GM20000 (cell line): ENCODE measurements at regions not wholly inside any gene's neighbourhood (a gene's known extent, or its start where the extent isn't known, plus 50 kb on each side); places are given as distances from the start of the nearest gene placed in this dataset.

Experiments
- DNase-seq: peaks from one replicate; pipeline ENCODE4 v3.0.0; 2012; ENCODE audit warnings: low spot score
- TF ChIP-seq, protein P1 (sequence below): IDR thresholded peaks from 2 replicates; pipeline ENCODE4 v1.5.1; 2012; ENCODE audit warnings: mild to moderate bottlenecking, control low read depth; ENCODE audit errors: extremely low read depth, missing control alignments

DNA sequence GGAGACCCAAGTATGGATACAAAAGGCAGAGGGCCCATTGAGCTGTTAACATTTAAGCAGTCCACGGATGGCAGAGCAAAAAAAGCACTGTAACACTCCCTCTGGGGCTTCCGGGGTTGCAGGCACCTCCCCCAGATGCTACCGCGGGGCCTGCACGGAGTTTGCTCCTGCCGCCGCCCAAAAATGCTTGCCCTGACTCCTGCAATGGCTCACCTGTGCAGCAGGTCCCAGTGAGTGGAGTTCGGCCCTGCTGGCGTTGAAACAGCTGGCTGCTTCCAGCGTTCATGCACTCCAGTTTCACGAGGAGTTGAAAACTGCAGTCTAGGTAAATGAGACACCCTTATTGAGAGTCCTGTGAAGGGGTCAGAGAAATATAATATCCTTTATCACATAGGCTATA, 832.8 kb downstream of the NCAM2 start:
- TF ChIP-seq, protein P1, sequence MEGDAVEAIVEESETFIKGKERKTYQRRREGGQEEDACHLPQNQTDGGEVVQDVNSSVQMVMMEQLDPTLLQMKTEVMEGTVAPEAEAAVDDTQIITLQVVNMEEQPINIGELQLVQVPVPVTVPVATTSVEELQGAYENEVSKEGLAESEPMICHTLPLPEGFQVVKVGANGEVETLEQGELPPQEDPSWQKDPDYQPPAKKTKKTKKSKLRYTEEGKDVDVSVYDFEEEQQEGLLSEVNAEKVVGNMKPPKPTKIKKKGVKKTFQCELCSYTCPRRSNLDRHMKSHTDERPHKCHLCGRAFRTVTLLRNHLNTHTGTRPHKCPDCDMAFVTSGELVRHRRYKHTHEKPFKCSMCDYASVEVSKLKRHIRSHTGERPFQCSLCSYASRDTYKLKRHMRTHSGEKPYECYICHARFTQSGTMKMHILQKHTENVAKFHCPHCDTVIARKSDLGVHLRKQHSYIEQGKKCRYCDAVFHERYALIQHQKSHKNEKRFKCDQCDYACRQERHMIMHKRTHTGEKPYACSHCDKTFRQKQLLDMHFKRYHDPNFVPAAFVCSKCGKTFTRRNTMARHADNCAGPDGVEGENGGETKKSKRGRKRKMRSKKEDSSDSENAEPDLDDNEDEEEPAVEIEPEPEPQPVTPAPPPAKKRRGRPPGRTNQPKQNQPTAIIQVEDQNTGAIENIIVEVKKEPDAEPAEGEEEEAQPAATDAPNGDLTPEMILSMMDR: no peak
- DNase-seq: no peak

DNA sequence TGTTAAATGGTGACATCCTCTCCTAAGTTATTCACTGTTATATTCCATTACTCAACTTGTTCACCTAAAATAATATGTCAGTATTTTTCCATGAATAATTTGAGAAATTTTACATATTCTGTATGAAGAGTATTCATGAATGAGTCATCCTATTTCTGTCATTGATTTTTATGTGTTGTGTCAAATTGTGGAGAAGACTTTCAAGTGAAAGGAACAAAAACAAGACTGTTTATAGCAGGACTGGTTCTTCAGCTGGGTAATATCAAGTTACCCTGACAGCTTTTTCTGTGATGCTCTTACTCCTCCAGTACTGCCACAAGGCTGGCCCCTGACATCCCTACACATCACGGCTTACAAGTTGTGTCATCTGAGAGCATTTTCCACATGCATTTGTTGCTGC, 847.7 kb downstream of the NCAM2 start:
- TF ChIP-seq, protein P1: no peak
- no peak for DNase-seq

DNA sequence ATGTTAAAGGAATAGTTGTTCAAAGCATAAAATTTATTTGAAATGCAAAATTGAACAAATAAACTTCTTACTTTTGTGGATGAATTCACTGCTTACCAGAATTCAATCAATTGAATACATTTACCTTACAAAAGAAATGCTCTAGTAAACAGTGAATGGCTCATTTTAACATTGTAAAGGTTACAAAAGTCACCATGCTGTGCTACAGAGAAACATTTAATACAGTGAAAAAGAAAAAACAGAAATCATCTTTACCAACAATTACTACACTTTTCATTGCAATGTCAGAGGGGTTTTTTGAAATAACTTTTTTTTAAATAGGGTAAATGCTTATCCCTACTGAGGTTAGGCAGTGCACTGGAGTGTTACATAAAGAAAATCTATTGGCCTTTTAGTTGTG, 853.0 kb downstream of the NCAM2 start:
- TF ChIP-seq, protein P1: no peak
- DNase-seq: no peak

DNA sequence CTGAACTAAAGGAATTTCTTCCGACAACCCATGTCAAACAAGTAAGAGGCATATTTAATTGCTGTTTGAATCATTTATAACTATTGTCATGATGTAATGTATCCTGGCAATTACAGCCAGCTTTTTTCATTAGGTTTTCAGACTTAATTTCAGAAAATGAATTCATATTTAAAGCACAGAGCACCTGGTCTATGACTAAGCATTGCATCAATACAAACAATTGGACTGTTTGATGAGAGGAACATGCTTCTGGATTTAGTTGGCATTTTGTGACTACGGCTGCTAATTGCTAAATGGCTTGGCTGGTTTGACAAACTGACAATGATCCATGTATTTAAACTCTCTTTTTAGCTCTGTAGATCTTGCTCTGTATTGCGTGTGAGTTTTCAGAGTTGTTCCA, 853.4 kb downstream of the NCAM2 start:
- TF ChIP-seq, protein P1: no peak
- DNase-seq: no peak

DNA sequence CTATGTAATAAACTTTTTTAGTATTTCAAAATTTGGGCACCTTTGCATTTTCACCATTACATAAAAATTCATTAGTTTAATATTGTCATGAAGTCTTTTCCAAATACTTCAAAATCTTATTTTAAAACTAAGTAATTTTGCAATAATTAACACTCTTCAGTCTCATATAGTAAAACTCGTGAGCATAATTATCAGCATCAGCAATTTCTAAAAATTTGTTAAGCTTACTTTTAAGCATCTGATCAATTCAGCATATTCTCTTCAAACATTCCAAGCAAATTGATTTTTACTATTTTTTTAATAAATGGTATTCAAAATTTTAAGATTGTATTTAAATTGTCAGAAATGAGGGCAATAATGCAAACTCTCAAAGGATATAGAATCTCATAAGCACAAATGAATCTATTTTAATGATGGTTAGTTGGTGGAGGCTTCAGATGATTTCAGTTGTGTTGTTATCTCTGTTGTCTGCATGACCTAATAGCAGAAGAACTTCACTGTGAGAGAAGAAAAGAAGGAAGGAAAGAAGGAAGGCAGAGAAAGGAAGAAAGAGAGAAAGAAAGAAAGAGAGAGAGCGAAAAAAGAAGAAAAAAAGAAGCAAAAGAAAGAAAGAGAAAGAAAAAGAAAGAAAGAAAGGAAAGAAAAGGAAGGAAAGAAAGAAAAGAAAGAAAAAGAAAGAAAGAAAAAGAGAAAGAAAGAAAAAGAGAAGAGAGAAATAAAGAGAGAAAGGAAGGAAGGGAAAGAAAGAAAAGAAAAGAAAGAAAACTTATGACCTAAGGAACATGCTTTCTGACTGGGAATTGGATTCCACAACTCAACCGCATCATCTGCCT, 860.5 kb downstream of the NCAM2 start:
- TF ChIP-seq, protein P1: no peak
- DNase-seq: no peak

DNA sequence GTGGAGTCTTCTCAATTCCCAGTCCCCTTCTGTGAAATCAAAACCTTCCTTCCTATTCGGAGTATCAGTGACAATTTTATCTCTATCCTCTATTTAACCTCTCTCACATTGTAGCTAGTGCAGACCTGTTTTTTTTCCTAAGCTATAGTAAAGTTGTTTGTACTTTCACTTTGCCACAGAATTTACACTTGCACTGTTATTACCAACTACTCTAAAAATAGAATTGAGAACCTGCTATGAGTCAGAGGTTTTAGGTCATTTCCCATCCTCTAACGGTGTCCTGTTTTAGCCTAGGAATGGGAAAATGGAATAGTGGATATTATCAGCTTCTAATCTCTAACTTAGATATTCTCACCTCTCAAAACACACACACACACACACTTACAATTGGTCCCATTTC, 862.7 kb downstream of the NCAM2 start:
- DNase-seq: no peak
- TF ChIP-seq, protein P1: no peak

DNA sequence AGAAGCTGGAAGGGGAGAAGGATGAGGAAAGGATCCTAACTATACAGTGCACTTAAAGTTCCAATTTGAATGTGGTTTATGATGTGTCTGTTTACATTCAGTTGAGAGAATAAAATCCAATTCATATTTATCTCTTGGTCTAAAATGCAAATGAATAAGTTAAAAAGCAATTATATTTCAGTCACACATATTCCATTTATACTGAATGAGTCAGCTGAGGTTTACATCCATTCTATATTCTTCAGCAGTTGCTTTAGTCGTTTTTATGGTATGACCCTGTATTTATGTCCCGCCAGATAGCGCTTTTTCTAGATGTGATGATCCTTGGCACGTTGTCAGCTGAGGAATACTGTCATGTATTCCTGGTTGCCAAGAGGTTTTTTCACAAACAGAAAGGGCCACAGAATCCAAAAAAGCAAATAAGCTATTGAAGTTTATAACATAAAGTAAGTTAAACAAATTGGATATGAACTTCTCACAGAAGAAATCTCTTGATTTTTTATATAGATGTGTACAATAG, 866.2 kb downstream of the NCAM2 start:
- DNase-seq: no peak
- TF ChIP-seq, protein P1: no peak
